Stimulated activated CD8-positive, alpha-beta memory T cell treated with anti-CD3 and anti-CD28 coated beads, Interleukin-15, amount 100 ng/mL, for 4 hours (primary cell): ENCODE measurements at regions not wholly inside any gene's neighbourhood (a gene's known extent, or its start where the extent isn't known, plus 50 kb on each side); places are given as distances from the start of the nearest gene placed in this dataset.
"Not testable (repeated sequence)": the region's sequence is repeated elsewhere in the genome, so short reads cannot be mapped to it uniquely, and the experiment has no call there.

Experiments
- DNase-seq, 2 donors: peaks; one replicate each; pipeline ENCODE4 v3.0.0-alpha.2; 2020; ENCODE audit warnings: low read depth in 2 of 2

DNA sequence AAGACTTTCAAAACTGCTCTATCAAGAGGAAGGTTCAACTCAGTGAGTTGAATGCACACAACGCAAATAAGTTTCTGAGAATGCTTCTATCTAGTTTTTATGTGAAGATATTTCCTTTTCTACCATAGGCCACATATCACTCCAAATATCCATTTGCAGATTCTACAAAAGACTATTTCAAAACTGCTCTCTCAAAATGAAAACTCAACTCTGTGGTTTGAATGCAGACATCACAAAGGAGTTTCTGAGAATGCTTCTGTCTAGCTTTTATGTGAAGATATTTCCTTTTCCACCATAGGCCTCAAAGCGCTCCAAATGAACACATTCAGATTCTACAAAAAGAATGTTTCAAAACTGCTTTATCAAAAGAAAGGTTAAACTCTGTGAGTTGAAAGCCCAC is 1093.1 kb upstream of the DEFB115 start:
- DNase-seq: not testable (repeated sequence)

DNA sequence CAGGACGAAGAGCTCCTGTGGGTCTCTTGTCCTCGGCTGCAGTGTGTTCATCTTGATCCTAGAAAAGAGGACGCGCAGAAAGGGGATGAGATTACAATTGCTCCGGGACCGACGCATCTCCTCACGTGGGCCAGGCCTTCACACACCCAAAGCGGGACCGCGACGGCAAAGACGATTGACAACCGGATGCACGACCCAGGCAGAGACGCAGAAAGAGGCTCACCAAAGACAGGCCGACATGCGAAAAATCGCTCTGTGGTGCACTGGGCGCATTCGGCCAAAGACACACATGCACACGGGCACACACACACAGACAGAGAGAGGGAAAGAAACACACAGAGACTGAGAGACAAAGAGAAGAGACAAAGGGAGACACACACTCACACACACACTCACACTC is 1089.9 kb upstream of the DEFB115 start:
- DNase-seq: no peak

DNA sequence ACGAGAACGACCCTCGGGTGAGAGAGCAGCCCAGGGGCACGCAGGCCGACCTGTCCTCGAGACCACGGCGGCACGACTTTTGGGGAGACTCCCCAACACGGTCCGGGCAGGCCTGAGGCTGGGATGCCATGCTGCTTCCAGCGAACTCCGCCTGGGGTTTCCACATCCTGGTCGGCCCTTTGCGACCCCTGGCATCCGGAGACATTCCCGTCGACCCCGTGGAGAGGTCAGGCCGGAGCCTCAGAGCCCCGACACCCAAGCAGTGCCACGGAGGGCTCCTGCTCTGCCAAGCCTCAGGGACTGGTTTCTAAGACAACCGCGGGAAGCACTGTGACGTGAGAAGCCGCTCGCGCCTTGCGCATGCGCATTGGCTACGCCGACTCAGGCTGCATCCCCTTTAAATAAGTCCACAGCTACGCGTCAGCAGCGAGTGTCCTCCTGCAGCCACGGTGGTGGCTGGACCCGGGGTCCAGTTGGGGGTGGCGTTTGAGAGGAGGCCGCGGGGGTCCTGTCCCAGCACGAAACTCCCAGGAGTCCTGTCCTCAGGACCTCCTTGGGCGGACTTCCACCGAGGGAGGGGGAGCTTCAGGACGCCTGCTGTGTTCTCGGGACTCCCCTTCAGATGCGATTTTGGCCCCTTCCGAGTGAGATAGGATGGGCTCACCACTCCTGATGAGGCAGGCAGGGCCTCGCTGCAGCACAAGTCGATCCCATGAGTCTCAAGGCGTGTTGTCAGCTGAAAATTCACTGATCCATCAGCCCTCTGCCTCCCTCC is 1089.3 kb upstream of the DEFB115 start:
- peak in 1 of 2 donors; percentile 12 for DNase-seq

DNA sequence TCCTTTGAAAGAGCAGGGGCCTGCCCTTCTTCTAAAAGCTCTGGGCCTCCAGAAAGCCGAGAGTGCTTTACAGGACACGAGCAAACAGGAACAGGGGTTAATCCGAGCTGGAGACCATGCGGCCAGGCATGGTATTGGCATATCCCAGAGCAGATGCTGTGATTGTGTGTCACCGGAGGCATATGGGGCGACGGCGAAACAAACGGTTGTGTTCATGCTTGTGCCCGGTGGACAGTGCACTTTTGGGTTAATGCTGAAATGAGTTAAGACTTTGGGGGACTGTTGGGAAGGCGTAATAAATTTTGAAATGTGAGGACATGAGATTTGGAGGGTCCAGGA is 1088.7 kb upstream of the DEFB115 start:
- no peak for DNase-seq

DNA sequence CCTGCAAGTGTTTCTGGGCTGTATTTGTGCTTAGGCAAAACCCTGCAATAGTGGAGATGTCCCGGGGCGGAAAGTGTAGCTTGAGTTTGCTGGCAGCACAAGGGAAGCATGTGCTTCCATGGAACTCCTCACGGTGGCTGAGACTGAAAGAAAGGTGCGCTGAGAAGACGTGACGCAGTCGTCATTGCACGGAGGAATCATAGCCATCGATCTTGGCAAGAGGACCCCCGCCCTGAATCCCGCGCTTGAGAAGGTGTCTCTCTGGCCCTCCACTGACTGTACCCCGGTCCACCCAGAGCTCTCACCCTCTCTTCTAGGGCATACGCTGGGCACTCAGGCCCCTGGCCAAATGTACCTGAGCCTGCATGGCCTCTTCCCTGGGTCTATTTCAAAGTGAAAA is 1081.8 kb upstream of the DEFB115 start:
- DNase-seq: no peak

DNA sequence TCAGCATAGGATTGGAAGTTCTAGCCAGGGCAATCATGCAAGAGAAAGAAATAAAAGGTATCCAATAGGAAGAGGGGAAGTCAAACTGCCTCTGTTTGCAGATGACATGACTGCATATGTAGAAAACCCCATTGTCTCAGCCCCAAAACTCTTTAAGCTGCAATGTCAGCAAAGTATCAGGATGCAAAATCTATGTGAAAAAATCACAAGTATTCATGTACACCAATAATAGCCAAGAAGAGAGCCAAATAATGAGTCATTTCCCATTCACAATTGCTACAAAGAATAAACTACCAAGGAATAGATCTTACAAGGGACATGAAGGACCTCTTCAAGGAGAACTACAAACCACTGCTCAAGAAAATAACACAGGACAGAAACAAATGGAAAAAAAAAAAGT is 1074.3 kb upstream of the DEFB115 start:
- DNase-seq: not testable (repeated sequence)

DNA sequence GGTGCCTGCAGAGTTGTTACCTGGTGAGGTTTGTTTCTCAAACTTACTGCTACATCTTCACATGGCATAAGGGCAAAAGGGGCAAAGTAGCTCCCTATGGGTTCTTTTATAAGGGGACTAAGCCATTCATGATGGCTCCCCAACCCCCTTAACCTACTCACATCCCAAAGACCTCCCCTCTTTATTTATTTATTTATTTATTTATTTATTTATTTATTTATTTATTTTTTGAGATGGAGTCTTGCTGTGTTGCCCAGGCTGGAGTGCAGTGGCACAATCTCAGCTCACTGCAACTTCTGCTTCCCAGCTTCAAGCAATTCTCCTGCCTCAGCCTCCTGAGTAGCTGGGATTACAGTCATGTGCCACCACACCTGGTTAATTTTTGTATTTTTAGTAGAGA is 1065.7 kb upstream of the DEFB115 start:
- DNase-seq: not testable (repeated sequence)

DNA sequence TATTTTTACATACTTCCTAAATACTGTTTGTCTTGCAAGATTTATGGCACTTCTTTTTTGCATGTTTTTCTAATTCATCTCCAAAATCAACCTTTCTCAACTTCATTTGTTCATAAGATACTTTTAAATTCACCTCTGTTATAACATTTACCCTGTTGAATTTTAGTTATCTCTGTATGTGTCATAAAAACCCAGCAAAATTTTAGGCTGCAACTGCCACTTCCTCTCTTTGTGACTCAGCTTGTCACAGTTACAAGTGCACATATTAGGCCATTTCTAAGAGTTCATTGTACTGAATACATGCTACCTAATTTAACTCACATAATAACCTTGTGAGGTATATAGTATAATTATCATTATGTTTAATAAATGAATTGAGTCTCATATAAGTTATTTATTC is 1023.0 kb upstream of the DEFB115 start:
- DNase-seq: not testable (repeated sequence)

DNA sequence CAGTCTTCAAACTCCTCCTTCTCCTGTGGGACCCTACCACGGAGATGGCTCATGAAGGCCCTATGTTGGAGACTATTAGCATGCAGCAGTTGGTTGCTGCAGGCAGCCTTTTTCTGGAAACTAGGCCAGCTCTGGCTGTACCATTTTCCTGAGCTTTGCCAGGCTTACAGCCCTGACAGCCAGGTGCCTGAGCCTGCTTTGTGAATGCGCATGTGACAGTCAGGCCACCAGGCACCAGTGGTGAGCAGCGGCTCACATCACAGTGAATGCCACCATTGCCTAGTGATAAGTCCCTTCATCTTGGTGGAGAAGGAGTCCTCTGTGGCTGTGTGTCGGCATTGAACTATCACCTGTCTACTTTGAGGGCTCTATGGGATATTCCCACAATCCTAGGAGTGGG is 982.4 kb upstream of the DEFB115 start:
- not testable (repeated sequence) for DNase-seq

DNA sequence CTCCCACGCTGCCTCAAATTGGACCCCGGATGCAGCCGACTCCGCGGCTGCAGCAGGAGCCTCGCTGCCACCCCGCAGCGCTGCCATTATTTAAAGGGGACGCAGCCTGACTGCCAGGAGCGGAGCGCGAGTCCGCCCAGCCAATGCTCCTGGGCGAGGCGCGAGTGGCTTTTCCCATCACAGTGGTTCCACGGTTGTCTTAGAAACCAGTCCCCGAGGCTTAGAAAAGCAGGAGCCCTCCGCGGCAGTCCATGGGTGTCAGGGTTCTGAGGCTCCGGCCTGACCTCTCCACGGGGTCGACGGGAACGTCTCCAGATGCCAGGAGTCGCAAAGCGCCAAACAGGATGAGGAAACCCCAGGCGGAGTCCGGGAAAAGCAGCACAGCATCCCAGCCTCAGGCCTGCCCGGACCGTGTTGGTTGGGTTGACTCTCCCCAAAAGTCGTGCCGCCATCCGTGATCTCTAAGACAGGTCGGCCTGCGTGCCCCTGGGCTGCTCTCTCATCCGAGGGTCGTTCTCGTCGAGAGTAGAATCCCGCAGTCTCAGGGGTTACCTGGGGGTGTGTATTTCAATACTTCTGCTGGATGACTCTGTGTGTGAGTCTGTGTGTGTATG is 975.8 kb upstream of the DEFB115 start:
- no peak for DNase-seq

DNA sequence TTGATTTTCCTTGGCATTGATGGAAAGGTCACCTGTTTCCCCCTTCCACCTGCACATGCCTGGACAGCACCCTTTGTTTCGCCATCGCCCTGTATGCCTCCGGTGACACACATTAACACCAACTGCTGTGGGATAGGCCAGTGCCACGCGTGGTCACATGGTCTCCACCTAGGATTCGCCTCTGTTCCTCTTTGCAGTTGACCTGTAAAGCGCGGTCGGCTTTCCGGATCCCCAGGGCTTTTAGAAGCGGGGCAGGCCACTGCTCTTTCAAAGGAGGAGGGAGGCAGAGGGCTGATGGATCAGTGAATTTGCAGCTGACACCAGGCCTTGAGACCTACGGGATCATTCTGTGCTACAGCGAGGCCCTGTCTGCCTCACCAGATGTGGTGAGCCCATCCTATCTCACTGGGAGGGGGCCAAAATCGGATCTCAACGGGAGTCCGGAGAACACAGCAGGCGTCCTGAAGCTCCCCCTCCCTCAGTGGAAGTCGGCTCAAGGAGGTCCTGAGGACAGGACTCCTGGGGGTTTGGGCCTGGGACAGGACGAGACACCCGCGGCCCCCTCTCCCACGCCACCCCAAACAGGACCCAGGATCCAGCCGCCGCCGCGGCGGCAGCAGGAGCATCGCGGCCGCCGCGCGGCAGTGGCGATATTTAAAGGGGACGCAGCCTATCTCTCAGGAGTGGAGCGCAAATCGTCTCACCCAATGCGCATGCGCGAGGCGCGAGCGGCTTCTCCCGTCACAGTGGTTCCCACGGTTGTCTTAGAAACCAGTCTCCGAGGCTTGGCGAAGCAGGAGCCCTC is 973.8 kb upstream of the DEFB115 start:
- peak; percentile 39 to 78 for DNase-seq

DNA sequence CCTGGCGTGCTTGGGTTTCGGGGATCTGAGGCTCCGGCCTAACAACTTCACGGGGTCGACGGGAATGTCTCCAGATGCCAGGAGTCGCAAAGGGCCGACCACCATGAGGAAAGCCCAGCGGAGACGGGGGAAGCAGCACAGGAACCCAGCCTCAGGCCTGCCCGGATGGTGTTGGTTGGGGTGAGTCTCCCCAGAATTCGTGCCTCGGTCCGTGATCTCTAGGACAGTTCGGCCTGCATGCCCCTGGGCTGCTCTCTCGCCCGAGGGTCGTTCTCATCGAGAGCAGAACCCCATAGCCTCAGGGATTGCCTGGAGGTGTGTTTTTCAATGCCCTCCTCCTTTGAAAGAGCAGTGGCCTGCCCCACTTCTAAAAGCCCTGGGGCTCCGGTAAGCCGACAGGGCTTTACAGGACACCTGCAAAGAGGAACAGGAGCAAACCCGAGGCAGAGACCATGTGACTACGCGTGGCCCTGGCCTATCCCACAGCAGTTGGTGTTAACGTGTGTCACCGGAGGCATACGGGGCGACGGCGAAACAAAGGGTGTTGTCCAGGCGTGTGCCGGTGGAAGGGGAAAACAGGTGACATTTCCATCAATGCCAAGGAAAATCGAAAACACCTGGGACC is 973.1 kb upstream of the DEFB115 start:
- DNase-seq: no peak

DNA sequence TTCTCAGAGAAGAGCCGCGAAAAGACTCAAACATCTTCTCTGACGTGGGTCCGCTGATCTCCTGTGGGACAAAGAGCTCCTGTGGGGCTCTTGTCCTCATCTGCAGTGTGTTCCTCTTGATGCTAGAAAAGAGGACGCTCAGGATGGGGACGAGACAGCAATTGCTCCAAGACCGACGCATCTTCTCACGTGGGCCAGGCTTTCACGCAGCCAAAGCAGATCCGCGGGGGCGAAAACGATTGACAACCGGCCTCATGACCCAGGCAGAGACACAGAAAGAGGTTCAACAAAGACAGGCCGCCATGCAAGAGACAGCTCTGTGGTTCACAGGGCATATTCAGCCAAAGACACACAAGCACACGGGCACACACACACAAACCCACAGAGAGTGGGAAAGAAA is 971.8 kb upstream of the DEFB115 start:
- no peak for DNase-seq

DNA sequence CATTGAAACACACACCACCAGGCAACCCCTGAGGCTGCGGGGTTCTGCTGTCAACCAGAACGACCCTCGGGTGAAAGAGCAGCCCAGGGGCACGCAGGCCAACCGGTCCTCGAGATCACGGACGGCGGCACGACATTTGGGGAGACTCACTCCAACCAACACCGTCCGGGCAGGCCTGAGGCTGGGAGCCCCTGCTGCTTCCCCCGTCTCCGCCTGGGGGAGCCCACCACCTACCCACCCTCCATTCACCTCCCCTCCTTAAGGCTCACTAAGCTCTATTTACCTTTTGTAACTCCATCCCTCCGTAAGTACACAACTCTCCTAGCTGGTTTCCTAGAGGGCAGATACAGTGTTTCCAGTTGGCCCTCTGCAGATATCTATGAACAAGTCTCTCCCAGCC is 971.3 kb upstream of the DEFB115 start:
- DNase-seq: no peak

DNA sequence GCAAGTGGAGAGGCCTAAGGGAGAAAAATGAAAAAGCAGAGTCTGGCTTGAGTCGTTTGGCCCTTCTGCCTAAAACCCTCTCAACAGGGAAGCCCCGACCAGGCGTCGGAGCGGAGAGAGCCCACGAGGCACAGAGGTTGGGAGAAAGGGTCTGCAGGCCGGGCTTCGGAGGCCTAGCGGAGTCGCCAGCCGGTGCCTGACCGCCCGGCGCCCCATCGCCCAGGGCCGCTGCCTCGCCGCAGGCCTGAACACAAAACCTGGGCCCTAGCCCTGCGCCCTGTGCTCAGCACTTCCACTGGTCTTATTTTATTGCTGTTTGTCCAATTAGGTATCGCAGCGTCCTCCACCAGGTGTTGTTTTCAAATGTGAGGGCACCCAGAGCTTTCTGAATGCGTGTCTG is 970.0 kb upstream of the DEFB115 start:
- not testable (repeated sequence) for DNase-seq

DNA sequence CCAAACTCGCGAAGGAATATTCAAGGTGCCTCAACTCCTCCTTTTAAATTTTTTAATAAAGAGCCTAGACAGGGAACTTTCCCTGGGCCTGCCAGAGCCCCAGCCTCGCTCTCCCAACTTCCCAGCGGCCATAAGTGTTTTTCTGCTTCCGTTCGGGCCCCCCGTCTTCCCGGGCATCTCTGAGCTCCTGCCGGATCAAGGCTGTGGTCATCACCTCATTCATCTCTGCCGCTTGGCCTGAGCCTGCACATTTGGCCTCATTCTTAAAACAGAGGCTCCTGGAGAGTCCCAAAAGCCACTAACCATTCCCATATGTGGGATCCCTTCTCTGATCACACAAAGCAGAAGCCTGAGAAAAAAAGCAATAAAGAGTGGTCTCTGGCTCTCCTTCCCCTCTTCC is 969.1 kb upstream of the DEFB115 start:
- no peak for DNase-seq

DNA sequence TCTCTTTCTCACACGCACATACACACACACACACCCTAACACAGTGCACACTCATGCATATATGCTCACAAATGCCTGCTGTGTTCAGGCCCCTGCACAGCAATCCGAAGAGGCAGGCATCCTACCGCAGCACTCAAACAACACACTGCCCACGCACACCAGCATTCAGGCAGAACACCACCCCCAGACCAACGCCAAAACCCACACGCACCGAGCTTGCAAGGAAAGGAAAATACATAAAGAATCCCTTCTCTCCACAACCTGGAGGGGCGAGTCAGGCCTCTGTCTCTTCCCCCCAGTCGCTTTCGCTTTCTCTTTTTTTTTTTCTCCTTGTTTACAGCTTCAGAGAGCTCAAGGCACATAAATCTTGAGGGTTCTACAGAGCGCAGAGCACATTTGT is 968.4 kb upstream of the DEFB115 start:
- DNase-seq: not testable (repeated sequence)

DNA sequence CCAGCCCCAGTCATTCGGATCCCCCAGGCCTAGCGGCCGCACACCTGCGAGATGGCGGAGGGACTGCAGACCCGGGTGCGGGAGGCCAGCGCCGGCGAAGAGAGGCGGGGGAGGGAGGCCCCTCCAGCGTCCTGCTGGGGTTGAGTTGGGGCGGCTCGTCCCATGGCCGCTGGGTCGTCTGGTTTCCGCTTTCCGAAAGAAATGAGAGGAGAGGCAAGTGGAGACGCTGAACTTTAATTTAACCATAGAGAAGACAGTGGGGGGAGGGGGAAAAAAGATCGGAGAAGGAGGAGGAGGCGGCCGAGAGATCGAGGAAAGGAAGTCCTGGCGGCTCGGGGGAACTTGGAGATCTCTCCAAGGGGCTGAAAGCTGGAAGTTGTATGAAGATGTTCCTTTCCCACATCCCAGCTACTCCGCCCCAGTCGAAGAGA is 967.7 kb upstream of the DEFB115 start:
- DNase-seq: not testable (repeated sequence)

DNA sequence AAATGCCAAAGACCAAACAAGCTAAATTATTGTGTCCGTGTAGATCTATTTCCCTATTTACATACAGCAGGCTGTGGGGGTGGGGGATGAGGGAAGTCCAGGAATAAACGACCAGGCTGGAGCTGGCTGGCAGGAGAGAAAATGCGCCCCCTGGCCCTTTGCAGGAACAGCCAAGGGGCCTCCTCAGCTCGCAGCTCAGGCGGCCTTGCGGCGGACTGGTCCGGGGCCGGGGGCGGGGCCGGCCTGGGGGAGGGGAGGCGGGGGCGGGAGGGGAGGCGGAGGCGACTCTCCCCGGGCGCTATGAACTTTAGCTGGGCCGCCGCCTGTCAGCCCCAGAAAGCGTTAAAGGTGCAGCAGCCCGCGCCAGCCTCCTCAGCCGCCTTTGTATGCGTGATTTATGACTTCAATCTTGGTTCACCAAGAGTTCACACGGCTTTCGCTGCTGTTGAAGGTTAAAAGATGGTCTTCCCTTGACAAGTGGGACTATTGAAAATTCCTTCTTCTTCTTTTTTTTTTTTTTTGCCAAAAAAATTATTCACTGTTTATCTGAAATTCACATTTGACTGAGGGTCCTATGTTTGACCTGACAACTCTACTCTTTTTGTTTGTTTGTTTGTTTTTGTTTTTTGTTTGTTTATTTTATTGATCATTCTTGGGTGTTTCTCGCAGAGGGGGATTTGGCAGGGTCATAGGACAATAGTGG is 967.0 kb upstream of the DEFB115 start:
- not testable (repeated sequence) for DNase-seq

DNA sequence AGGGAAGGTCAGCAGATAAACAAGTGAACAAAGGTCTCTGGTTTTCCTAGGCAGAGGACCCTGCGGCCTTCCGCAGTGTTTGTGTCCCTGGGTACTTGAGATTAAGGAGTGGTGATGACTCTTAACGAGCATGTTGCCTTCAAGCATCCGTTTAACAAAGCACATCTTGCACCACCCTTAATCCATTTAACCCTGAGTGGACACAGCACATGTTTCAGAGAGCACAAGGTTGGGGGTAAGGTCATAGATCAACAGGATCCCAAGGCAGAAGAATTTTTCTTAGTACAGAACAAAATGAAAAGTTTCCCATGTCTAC is 966.4 kb upstream of the DEFB115 start:
- DNase-seq: not testable (repeated sequence)

DNA sequence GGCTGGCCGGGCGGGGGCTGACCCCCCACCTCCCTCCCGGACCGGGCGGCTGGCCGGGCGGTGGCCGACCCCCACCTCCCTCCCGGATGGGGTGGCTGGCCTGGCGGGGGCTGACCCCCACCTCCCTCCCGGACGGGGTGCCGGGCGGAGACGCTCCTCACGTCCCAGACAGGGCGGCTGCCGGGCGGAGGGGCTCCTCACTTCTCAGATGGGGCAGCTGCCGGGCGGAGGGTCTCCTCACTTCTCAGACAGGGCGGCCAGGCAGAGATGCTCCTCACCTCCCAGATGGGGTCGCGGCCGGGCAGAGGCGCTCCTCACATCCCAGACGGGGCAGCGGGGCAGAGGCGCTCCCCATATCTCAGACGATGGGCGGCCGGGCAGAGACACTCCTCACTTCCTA is 965.8 kb upstream of the DEFB115 start:
- not testable (repeated sequence) for DNase-seq

DNA sequence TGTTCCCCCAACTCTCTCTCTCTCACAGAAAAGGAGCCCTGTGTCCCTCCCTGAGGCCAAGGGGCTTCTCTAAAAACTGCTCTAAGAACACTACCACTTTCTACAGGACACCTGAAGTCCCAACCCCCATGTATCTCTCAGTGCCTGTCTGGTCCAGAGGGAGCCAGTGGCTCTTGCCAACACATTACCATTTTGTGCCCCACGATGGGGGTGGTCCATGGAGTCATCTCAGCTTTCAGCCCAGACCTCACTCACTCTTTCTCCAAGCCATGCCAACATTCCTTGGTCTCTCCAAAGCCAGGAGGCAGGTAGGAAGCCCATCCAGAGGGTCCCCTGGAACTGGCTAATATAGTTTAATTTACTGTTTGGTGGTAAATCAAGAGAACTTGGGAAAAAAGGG is 962.1 kb upstream of the DEFB115 start:
- not testable (repeated sequence) for DNase-seq
